ENCODE measurements at regions not wholly inside any gene's neighbourhood (a gene's known extent, or its start where the extent isn't known, plus 50 kb on each side); places are given as distances from the start of the nearest gene placed in this dataset.

DNA sequence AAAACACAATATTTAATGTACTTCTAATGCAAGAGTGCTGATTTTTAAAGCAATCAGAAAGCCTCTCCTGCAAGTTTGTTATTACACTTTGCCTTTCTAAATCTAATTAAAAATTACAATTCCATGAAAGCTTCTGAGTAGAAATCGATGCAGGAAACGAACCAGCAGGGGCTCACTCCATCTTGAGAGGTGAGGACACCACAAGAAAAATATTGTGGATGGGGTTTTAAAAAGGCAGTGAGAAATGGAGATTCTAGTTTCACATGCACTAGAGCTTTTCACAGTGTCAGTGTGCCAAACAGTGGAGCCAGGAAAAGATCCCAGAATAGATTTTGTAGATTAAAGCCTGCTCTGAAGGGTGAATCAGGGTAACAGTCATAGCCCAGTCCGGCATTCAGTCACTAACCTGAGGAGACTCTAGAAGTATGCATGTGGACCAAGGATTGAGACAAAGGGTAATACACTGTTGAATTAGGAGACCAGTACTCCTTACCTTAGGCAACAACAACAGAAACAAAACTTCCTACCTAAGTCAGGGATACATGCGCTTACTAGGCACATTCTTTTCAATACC is 362.3 kb downstream of the NAF1 start:
- H2AFZ ChIP-seq (replicated peaks), result no peak overlapping the region
- no peaks in the 10 kb centered on the region for H3K79me2 ChIP-seq (ENCODE audit: low read depth)
- H4K20me1 ChIP-seq (ENCODE audit: low read depth), result no peaks in the 10 kb centered on the region
- H3K4me1 ChIP-seq, result no peaks in the 10 kb centered on the region
- H3K27me3 Mint-ChIP-seq (ENCODE audit: insufficient read depth, low read depth), result peaks cover 2% of the 10 kb centered on the region
- H3K4me3 ChIP-seq, result no peak overlapping the region
- H3K27me3 ChIP-seq, result no peaks in the 10 kb centered on the region
- H3K27ac ChIP-seq, result no peak overlapping the region
- no peaks in the 10 kb centered on the region for H3K9me3 Mint-ChIP-seq
- H3K9ac ChIP-seq, result no peak overlapping the region
- no peaks in the 10 kb centered on the region for H3F3A ChIP-seq (ENCODE audit: low read depth)
- no peak overlapping the region for H3K4me2 ChIP-seq
- no peaks in the 10 kb centered on the region for H3K9me3 ChIP-seq (ENCODE audit: low read depth)
- no peak for DNase-seq (ENCODE audit: low spot score)
- no peaks in the 10 kb centered on the region for H3K36me3 ChIP-seq
- TF ChIP-seq EZH2 (IDR thresholded peaks at IDR 0.05) (no peak), CTCF (IDR thresholded peaks at IDR 0.05) (no peak), EZH2phosphoT487 (IDR thresholded peaks at IDR 0.05) (no peak)
- H3K4me1 Mint-ChIP-seq, result no peaks in the 10 kb centered on the region
- no peaks in the 10 kb centered on the region for H3K36me3 Mint-ChIP-seq
- H3K27ac Mint-ChIP-seq, result no peak overlapping the region
- no peak overlapping the region for H3K4me3 Mint-ChIP-seq

- no peaks in the 10 kb centered on the region for H3K9me3 ChIP-seq (ENCODE audit: low read depth)
- Mint-ChIP-seq H3K27ac (no peak overlapping the region), H3K9me3 (no peaks in the 10 kb centered on the region), H3K36me3 (no peaks in the 10 kb centered on the region), H3K27me3 (ENCODE audit: insufficient read depth, low read depth) (peaks cover 2% of the 10 kb centered on the region), H3K4me3 (no peak overlapping the region), H3K4me1 (no peaks in the 10 kb centered on the region)
- H3K36me3 ChIP-seq, result no peaks in the 10 kb centered on the region
- no peak overlapping the region for H3K4me2 ChIP-seq
- no peak overlapping the region for H3K4me3 ChIP-seq
- no peak overlapping the region for H3K9ac ChIP-seq
- H2AFZ ChIP-seq (replicated peaks), result no peak overlapping the region
- no peaks in the 10 kb centered on the region for H3K79me2 ChIP-seq (ENCODE audit: low read depth)
- H3F3A ChIP-seq (ENCODE audit: low read depth), result no peaks in the 10 kb centered on the region
- no peaks in the 10 kb centered on the region for H3K27me3 ChIP-seq
- TF ChIP-seq CTCF (IDR thresholded peaks at IDR 0.05), result no peak
- TF ChIP-seq EZH2phosphoT487 (IDR thresholded peaks at IDR 0.05), result no peak
- no peak for TF ChIP-seq EZH2 (IDR thresholded peaks at IDR 0.05)
- no peak for DNase-seq (ENCODE audit: low spot score)
- no peak overlapping the region for H3K27ac ChIP-seq
- no peaks in the 10 kb centered on the region for H4K20me1 ChIP-seq (ENCODE audit: low read depth)
- H3K4me1 ChIP-seq, result no peaks in the 10 kb centered on the region
These were observed 363.3 kb downstream of the NAF1 start for GRCh38 chr4:162803378-162803777.

GRCh38 chr4:162797108-162797507 is 369.6 kb downstream of the NAF1 start:
- Mint-ChIP-seq H3K27ac (no peak overlapping the region), H3K4me1 (no peaks in the 10 kb centered on the region), H3K27me3 (ENCODE audit: insufficient read depth, low read depth) (peaks cover 4% of the 10 kb centered on the region), H3K4me3 (no peak overlapping the region), H3K9me3 (no peaks in the 10 kb centered on the region), H3K36me3 (no peaks in the 10 kb centered on the region)
- no peak overlapping the region for H3K4me3 ChIP-seq
- no peak for DNase-seq (ENCODE audit: low spot score)
- no peak overlapping the region for H3K9ac ChIP-seq
- H4K20me1 ChIP-seq (ENCODE audit: low read depth), result no peaks in the 10 kb centered on the region
- no peak overlapping the region for H2AFZ ChIP-seq (replicated peaks)
- no peaks in the 10 kb centered on the region for H3K9me3 ChIP-seq (ENCODE audit: low read depth)
- H3K27ac ChIP-seq, result no peak overlapping the region
- H3K4me1 ChIP-seq, result no peaks in the 10 kb centered on the region
- no peaks in the 10 kb centered on the region for H3F3A ChIP-seq (ENCODE audit: low read depth)
- H3K79me2 ChIP-seq (ENCODE audit: low read depth), result no peaks in the 10 kb centered on the region
- no peaks in the 10 kb centered on the region for H3K36me3 ChIP-seq
- TF ChIP-seq EZH2phosphoT487 (IDR thresholded peaks at IDR 0.05) (no peak), EZH2 (IDR thresholded peaks at IDR 0.05) (no peak), CTCF (IDR thresholded peaks at IDR 0.05) (no peak)
- H3K27me3 ChIP-seq, result no peaks in the 10 kb centered on the region
- H3K4me2 ChIP-seq, result no peak overlapping the region
